Psoas muscle (tissue), 7 donors: ENCODE measurements at regions not wholly inside any gene's neighbourhood (a gene's known extent, or its start where the extent isn't known, plus 50 kb on each side); places are given as distances from the start of the nearest gene placed in this dataset.

Experiments
- ATAC-seq, 4 donors: fragments of 200-7000 bp; cut with Tn5 transposase; one replicate each; pipeline ENCODE4 v1.9.1; 2020; ENCODE audit warnings: moderate library complexity in 3 of 4, mild to moderate bottlenecking in 2 of 4
- DNase-seq, 2 donors: peaks; one replicate each; pipeline ENCODE4 v3.0.0-alpha.2; 2020
- H3K27ac ChIP-seq: fragments of 200-600 bp; one replicate; pipeline ENCODE4 v1.8.0; 2022
- H3K27me3 ChIP-seq, 3 donors: fragments of 200-600 bp in 1 of 3; one replicate each; pipeline versions ENCODE4 v1.6.1 to v1.8.0; 2013 to 2022; ENCODE audit warnings: low read length in 2 of 3, mild to moderate bottlenecking in 2 of 3, moderate library complexity in 1 of 3; ENCODE audit not compliant: insufficient read depth in 3 of 3
- H3K36me3 ChIP-seq, 2 donors: fragments of 200-600 bp in 1 of 2; one replicate each; pipeline versions ENCODE4 v1.6.1 to v1.8.0; 2013 to 2022; ENCODE audit warnings: low read depth in 1 of 2, mild to moderate bottlenecking in 1 of 2, moderate library complexity in 1 of 2; ENCODE audit not compliant: insufficient read depth in 1 of 2
- H3K4me1 ChIP-seq: fragments of 200-600 bp; one replicate; pipeline ENCODE4 v1.8.0; 2022
- H3K4me3 ChIP-seq: fragments of 200-600 bp; one replicate; pipeline ENCODE4 v1.8.0; 2022; ENCODE audit warnings: mild to moderate bottlenecking
- H3K9me3 ChIP-seq: fragments of 200-600 bp; one replicate; pipeline ENCODE4 v1.8.0; 2022
- WGBS, 3 donors: extraction: QIAGEN DNeasy Blood & Tissue Kit; methylation state at CpG; one replicate each; pipeline versions ENCODE4 v1.1.6 to v1.1.7; 2013; 5-methylcytosine and 5-hydroxymethylcytosine counted together
- intact Hi-C, 2 donors: fragments of 100-400 bp; cut with DNase I; formaldehyde crosslinking; loops; one replicate each; pipeline versions ENCODE4 v1.11.0 to v1.14.2; 2022
- TF ChIP-seq, protein P1 (sequence below): fragments of 200-600 bp; IDR thresholded peaks from one replicate; pipeline ENCODE4 v1.8.0; 2022; ENCODE audit warnings: antibody characterized with exemption
- donor health status: healthy with polysubstance abuse.
- donor health status: DM: no; HTN: no; CAD: no; lungs with moderate emphysema.
- donor health status: Bipolar disorder and iron deficiency.
- donor health status: healthy.
- donor health status: DM: yes; HTN: yes; CAD: no.
- donor health status: DM: no; HTN: no; CAD: no.
- donor health status: DM: yes; HTN: yes; CAD: no.

DNA sequence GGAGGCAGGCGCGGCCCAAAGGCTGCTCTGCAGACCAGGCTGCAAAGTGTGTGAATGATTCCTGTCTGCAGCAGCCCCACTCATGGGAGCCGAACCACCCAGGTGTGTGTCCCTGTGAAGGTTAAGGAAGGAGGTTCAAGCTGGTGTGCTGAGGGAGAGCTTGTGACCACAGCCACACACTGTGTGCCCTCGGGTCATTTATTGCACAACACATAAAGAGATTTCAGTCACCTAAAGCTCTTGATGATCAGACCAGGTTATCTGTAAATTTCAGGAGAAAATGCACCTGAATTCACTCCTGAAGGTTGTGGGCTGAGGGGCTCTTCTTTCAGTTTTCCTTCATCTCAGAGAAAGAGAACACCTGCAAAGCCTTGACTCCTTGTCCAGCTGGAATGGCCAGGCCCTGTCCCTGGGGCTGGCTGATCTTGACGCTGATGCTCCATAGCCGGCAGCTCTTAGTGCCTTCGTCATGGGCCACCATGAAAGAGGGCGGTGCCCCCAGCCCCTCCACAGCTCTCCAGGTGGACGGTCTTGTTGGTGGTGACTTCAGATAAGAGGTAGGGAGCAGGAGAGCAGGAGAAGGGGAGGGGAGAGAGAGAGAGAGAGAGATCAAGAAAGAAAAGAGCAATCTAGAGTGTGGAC is 110.8 kb upstream of the C1QTNF9B start:
- DNase-seq, result no peak
- H3K27ac ChIP-seq, result no peak overlapping the region
- H3K36me3 ChIP-seq, result no peaks in the 10 kb centered on the region
- H3K9me3 ChIP-seq, result no peaks in the 10 kb centered on the region
- H3K4me3 ChIP-seq, result no peak overlapping the region
- intact Hi-C loops, result no loop called here
- TF ChIP-seq, protein P1, sequence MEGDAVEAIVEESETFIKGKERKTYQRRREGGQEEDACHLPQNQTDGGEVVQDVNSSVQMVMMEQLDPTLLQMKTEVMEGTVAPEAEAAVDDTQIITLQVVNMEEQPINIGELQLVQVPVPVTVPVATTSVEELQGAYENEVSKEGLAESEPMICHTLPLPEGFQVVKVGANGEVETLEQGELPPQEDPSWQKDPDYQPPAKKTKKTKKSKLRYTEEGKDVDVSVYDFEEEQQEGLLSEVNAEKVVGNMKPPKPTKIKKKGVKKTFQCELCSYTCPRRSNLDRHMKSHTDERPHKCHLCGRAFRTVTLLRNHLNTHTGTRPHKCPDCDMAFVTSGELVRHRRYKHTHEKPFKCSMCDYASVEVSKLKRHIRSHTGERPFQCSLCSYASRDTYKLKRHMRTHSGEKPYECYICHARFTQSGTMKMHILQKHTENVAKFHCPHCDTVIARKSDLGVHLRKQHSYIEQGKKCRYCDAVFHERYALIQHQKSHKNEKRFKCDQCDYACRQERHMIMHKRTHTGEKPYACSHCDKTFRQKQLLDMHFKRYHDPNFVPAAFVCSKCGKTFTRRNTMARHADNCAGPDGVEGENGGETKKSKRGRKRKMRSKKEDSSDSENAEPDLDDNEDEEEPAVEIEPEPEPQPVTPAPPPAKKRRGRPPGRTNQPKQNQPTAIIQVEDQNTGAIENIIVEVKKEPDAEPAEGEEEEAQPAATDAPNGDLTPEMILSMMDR, result no peak
- H3K4me1 ChIP-seq, result no peaks in the 10 kb centered on the region
- peaks cover 0 to 3% (median 0%) of the 10 kb centered on the region in 3 donors for H3K27me3 ChIP-seq
- no peak for ATAC-seq
- WGBS, 3 donors, result 92 to 94% (median 94%) methylated on average over 9 of the region's 9 CpGs

DNA sequence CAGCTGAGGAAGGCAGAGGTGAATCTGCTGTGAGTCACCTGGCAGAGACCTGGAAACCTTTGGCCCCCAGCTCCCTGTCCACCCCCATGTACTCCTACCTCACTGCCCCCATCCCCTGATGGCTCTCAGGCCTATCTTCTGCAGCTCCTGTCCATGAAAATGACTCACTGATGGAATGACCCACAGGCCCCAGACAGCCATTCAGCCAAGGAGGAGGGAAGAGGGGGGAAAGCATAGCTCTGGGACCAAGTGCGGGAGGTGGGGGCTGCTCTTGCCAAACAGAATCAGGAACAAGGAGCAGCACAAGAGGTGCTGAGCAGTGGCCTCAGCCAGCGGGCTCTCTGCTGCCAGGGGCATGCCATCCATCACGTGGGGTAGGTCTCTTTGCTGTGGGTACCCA is 111.4 kb upstream of the C1QTNF9B start:
- peaks cover 0 to 3% (median 0%) of the 10 kb centered on the region in 3 donors for H3K27me3 ChIP-seq
- no peaks in the 10 kb centered on the region for H3K4me1 ChIP-seq
- H3K9me3 ChIP-seq, result no peaks in the 10 kb centered on the region
- intact Hi-C loops, result no loop called here
- DNase-seq, result no peak
- no peak overlapping the region for H3K4me3 ChIP-seq
- no peaks in the 10 kb centered on the region for H3K36me3 ChIP-seq
- no peak overlapping the region for H3K27ac ChIP-seq
- ATAC-seq, result no peak
- WGBS, 3 donors, result 69 to 95% (median 75%) methylated on average over 3 of the region's 3 CpGs
- TF ChIP-seq, protein P1, result no peak

DNA sequence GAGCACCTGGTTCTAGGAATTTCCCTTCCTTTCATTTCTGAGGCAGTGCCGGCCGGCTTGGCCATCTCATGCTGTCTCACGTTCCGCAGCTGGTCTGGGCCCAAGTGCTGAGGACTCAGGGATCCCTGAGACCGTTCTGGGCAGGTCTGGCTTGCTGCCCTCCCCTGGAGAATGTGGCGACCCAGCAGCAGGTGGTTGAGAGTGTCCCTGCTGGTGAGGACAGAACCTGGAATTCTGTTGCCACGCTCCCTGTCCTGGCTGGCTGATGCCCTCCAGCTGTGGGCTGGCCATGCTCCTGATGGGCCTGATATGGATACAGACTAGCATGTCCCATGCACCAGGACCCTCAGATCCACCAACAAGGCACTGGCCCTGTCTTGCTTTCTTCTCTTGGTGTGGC is 114.0 kb upstream of the C1QTNF9B start:
- TF ChIP-seq, protein P1, result no peak
- H3K4me3 ChIP-seq, result no peak overlapping the region
- H3K27ac ChIP-seq, result no peak overlapping the region
- intact Hi-C loops, result loop anchor here in 1 of 2 donors (2.0 kb wide), 1 partner anchor 76 kb away; no protein-coding TSS in a partner anchor
- H3K4me1 ChIP-seq, result no peaks in the 10 kb centered on the region
- no peaks in the 10 kb centered on the region for H3K9me3 ChIP-seq
- H3K36me3 ChIP-seq, result no peaks in the 10 kb centered on the region
- H3K27me3 ChIP-seq, result peaks cover 0 to 3% (median 0%) of the 10 kb centered on the region in 3 donors
- WGBS, 3 donors, result 43 to 53% (median 47%) methylated on average over 7 of the region's 7 CpGs
- DNase-seq, result no peak
- ATAC-seq, result no peak

DNA sequence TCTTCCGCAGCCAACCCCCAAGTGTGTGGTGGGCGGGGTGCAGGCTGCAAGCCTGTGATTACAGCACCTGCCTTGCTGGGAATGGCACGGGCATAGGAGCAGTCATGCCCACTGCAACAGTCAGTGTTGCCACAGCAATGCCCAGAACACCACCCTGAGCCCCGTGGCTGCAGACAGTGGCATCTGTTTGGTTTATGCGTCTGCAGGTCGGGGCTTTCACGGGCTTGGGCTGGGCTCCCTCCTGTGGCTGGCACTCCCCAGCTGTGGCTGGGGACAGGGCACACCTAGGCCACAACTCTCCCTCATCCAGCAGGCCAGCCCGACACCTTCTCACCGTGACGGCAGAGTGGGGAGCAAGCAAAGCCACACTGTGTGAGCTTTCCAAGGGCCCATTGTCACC is 115.3 kb upstream of the C1QTNF9B start:
- H3K9me3 ChIP-seq, result no peaks in the 10 kb centered on the region
- DNase-seq, result no peak
- peaks cover 0 to 3% (median 0%) of the 10 kb centered on the region in 3 donors for H3K27me3 ChIP-seq
- H3K36me3 ChIP-seq, result no peaks in the 10 kb centered on the region
- no peak overlapping the region for H3K27ac ChIP-seq
- intact Hi-C loops, result no loop called here
- 78 to 94% (median 80%) methylated on average over 10 of the region's 10 CpGs for WGBS, 3 donors
- no peaks in the 10 kb centered on the region for H3K4me1 ChIP-seq
- no peak for ATAC-seq
- TF ChIP-seq, protein P1, result no peak
- H3K4me3 ChIP-seq, result no peak overlapping the region

DNA sequence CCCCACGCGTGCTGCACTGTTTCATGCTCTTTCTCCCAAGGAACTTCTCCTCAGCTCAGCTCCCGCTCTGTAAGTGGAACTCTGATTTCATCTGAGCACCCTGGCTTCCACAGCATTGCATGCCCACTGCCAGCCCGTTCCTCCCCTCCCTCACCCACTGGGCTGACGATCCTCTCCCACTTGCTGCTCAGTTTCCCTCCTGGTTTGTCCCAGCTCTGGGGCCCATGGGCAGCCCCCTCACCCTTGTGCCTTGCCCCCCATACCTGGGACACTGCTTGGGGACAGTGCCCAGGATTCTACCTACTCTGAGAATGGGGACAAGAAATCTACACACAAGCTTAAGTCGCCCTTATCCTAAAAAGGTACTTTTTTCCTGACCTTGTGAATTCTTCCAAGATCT is 115.9 kb upstream of the C1QTNF9B start:
- ATAC-seq, result no peak
- intact Hi-C loops, result no loop called here
- TF ChIP-seq, protein P1, result no peak

More for the DNA sequence above, 115.9 kb upstream of the C1QTNF9B start:
- DNase-seq, result no peak
- Histone ChIP-seq H3K9me3 (no peaks in the 10 kb centered on the region), H3K36me3 (no peaks in the 10 kb centered on the region), H3K4me1 (no peaks in the 10 kb centered on the region), H3K4me3 (no peak overlapping the region), H3K27me3 (peaks cover 0 to 3% (median 0%) of the 10 kb centered on the region in 3 donors), H3K27ac (no peak overlapping the region)
- 85 to 91% (median 88%) methylated on average over 6 of the region's 6 CpGs for WGBS, 3 donors
